Prostate gland (tissue), 2 donors: ENCODE measurements at regions not wholly inside any gene's neighbourhood (a gene's known extent, or its start where the extent isn't known, plus 50 kb on each side); places are given as distances from the start of the nearest gene placed in this dataset.

Experiments
- CTCF ChIP-seq, 4 experiments: fragments of 200-600 bp in 2 of 4; fragments of 450-650 bp in 2 of 4; sonication (generic) in 2 of 4; IDR thresholded peaks; 1 replicate in 3 of 4; 2 replicates in 1 of 4; pipeline ENCODE4 v1.5.1; 2016 to 2019; ENCODE audit warnings: antibody characterized with exemption in 4 of 4, mild to moderate bottlenecking in 2 of 4, moderate library complexity in 2 of 4
- POLR2A ChIP-seq: fragments of 450-650 bp; IDR thresholded peaks from one replicate; pipeline ENCODE4 v1.6.1; 2016; ENCODE audit warnings: antibody characterized with exemption, mild to moderate bottlenecking

GRCh38 chr6:91453224-91453878 is 866.5 kb upstream of the MAP3K7 start:
- TF ChIP-seq CTCF (IDR thresholded peaks at IDR 0.05) (no peak), POLR2A (no peak)
